Cardiac muscle cell (in vitro differentiated cells and primary cell): ENCODE measurements at regions not wholly inside any gene's neighbourhood (a gene's known extent, or its start where the extent isn't known, plus 50 kb on each side); places are given as distances from the start of the nearest gene placed in this dataset.
"Not testable (repeated sequence)": the region's sequence is repeated elsewhere in the genome, so short reads cannot be mapped to it uniquely, and the experiment has no call there.

Experiments
- DNase-seq, 2 donors: peaks; one replicate each; pipeline versions ENCODE4 v3.0.0 to v3.0.0-alpha.2; 2010 to 2017; ENCODE audit warnings: low read depth in 1 of 2, low spot score in 1 of 2
- H3K27ac ChIP-seq: fragments of 200-600 bp; sonication (generic); 2 replicates; pipeline ENCODE4 v1.5.1; 2016
- H3K27me3 ChIP-seq: fragments of 200-600 bp; sonication (generic); 2 replicates; pipeline ENCODE4 v1.6.0; 2016; ENCODE audit warnings: control low read depth
- H3K36me3 ChIP-seq: fragments of 200-600 bp; sonication (generic); 2 replicates; pipeline ENCODE4 v1.5.1; 2016; ENCODE audit warnings: control low read depth
- H3K4me1 ChIP-seq: fragments of 200-600 bp; sonication (generic); 2 replicates; pipeline ENCODE4 v1.8.1; 2017; ENCODE audit warnings: low read depth, mild to moderate bottlenecking, mixed run types
- H3K4me3 ChIP-seq: fragments of 200-600 bp; sonication (generic); 2 replicates; pipeline ENCODE4 v1.5.1; 2016; ENCODE audit warnings: mild to moderate bottlenecking
- H3K9me3 ChIP-seq: fragments of 200-600 bp; sonication (generic); 2 replicates; pipeline ENCODE4 v1.5.1; 2017; ENCODE audit warnings: low read depth, mild to moderate bottlenecking, control low read depth
- TF ChIP-seq, protein P1 (sequence below): IDR thresholded peaks from 2 replicates; pipeline ENCODE4 v1.5.1; 2012; ENCODE audit warnings: low read depth, mild to moderate bottlenecking, low read length

- no peaks in the 10 kb centered on the region for H3K4me1 ChIP-seq
- H3K27me3 ChIP-seq, result no peaks in the 10 kb centered on the region
- no peaks in the 10 kb centered on the region for H3K36me3 ChIP-seq
- no peaks in the 10 kb centered on the region for H3K9me3 ChIP-seq
- DNase-seq, result peak in 1 of 2 donors; percentile 1
- TF ChIP-seq, protein P1, sequence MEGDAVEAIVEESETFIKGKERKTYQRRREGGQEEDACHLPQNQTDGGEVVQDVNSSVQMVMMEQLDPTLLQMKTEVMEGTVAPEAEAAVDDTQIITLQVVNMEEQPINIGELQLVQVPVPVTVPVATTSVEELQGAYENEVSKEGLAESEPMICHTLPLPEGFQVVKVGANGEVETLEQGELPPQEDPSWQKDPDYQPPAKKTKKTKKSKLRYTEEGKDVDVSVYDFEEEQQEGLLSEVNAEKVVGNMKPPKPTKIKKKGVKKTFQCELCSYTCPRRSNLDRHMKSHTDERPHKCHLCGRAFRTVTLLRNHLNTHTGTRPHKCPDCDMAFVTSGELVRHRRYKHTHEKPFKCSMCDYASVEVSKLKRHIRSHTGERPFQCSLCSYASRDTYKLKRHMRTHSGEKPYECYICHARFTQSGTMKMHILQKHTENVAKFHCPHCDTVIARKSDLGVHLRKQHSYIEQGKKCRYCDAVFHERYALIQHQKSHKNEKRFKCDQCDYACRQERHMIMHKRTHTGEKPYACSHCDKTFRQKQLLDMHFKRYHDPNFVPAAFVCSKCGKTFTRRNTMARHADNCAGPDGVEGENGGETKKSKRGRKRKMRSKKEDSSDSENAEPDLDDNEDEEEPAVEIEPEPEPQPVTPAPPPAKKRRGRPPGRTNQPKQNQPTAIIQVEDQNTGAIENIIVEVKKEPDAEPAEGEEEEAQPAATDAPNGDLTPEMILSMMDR, result no peak
- no peak overlapping the region for H3K27ac ChIP-seq
- no peak overlapping the region for H3K4me3 ChIP-seq
Measured at GRCh38 chr7:13727279-13727678, 262.2 kb downstream of the ETV1 start.

- Histone ChIP-seq H3K27ac (no peak overlapping the region), H3K4me1 (no peaks in the 10 kb centered on the region), H3K4me3 (no peak overlapping the region), H3K27me3 (no peaks in the 10 kb centered on the region), H3K9me3 (no peaks in the 10 kb centered on the region), H3K36me3 (no peaks in the 10 kb centered on the region)
- DNase-seq, result no peak
- TF ChIP-seq, protein P1, result no peak
Measured at GRCh38 chr7:13727751-13728150, 261.7 kb downstream of the ETV1 start.

- H3K36me3 ChIP-seq, H3K27me3 ChIP-seq, H3K9me3 ChIP-seq, H3K4me3 ChIP-seq, DNase-seq, H3K4me1 ChIP-seq, H3K27ac ChIP-seq: not testable (repeated sequence)
Measured at GRCh38 chr7:13728430-13728829, 261.0 kb downstream of the ETV1 start.

- TF ChIP-seq, protein P1, result no peak
- Histone ChIP-seq H3K27ac (no peak overlapping the region), H3K27me3 (no peaks in the 10 kb centered on the region), H3K9me3 (no peaks in the 10 kb centered on the region), H3K4me3 (no peak overlapping the region), H3K4me1 (no peaks in the 10 kb centered on the region), H3K36me3 (no peaks in the 10 kb centered on the region)
- no peak for DNase-seq
Measured at GRCh38 chr7:13731643-13732042, 257.8 kb downstream of the ETV1 start.

GRCh38 chr7:13737563-13737962 lies 251.9 kb downstream of the ETV1 start:
- no peak for DNase-seq
- Histone ChIP-seq H3K36me3 (no peaks in the 10 kb centered on the region), H3K27me3 (no peaks in the 10 kb centered on the region), H3K4me1 (peaks cover 17% of the 10 kb centered on the region), H3K9me3 (no peaks in the 10 kb centered on the region), H3K27ac (no peak overlapping the region), H3K4me3 (no peak overlapping the region)
- TF ChIP-seq, protein P1, result no peak

- TF ChIP-seq, protein P1, result no peak
- Histone ChIP-seq H3K9me3 (no peaks in the 10 kb centered on the region), H3K4me3 (no peak overlapping the region), H3K36me3 (no peaks in the 10 kb centered on the region), H3K4me1 (peaks cover 19% of the 10 kb centered on the region), H3K27me3 (no peaks in the 10 kb centered on the region), H3K27ac (peak overlapping the region; percentile 76)
- DNase-seq, result peak; percentile 64 to 75
Measured at GRCh38 chr7:13742126-13742525, 247.3 kb downstream of the ETV1 start.
